ENCODE measurements at regions not wholly inside any gene's neighbourhood (a gene's known extent, or its start where the extent isn't known, plus 50 kb on each side); places are given as distances from the start of the nearest gene placed in this dataset.

DNA sequence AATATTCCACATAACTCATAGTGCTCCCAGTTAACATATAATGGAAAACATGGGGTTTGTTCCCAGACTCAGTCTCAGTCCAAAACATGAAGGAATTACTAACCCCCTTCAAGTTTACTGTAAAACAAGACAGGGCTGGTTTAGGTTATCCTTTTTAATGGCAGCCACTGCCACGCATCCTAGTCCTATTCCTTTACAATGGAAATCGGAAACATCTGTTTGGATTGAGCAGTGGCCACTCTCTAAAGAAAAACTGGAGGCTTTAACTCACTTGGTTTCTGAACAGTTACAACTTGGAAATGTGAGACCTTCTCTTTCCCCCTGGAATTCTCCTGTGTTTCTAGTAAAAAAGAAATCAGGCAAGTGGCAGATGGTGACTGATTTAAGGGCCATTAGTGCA is 609.9 kb upstream of the ACO1 start:
- TF ChIP-seq CTCF (IDR thresholded peaks at IDR 0.05) = no peak
- no peak for TF ChIP-seq POLR2A (IDR thresholded peaks at IDR 0.05)

All from right lobe of liver (tissue), 4 donors.